RWPE2 (cell line): ENCODE measurements at regions not wholly inside any gene's neighbourhood (a gene's known extent, or its start where the extent isn't known, plus 50 kb on each side); places are given as distances from the start of the nearest gene placed in this dataset.
"Not testable (repeated sequence)": the region's sequence is repeated elsewhere in the genome, so short reads cannot be mapped to it uniquely, and the experiment has no call there.

Experiments used
- ATAC-seq: fragments of 200-7000 bp; cut with Tn5 transposase; 3 replicates; pipeline ENCODE4 v1.9.1; 2021; ENCODE audit warnings: low read depth
- DNase-seq: peaks from one replicate; pipeline ENCODE4 v3.0.0-alpha.2; 2020; ENCODE audit warnings: low spot score
- H3K27ac ChIP-seq: fragments of 450-650 bp; 2 replicates; pipeline ENCODE4 v1.5.1; 2017; ENCODE audit warnings: mild to moderate bottlenecking; ENCODE audit not compliant: poor library complexity, severe bottlenecking
- H3K27me3 ChIP-seq: fragments of 250-450 bp; sonication (Bioruptor Pico); 2 replicates; pipeline ENCODE4 v1.5.1; 2021; ENCODE audit warnings: mild to moderate bottlenecking, moderate library complexity; ENCODE audit not compliant: insufficient read depth, poor library complexity, severe bottlenecking
- H3K36me3 ChIP-seq: fragments of 250-450 bp; sonication (Bioruptor Pico); 2 replicates; pipeline ENCODE4 v1.5.1; 2020; ENCODE audit warnings: low read depth, mild to moderate bottlenecking, moderate library complexity
- H3K4me1 ChIP-seq: fragments of 250-450 bp; sonication (Bioruptor Pico); 2 replicates; pipeline ENCODE4 v1.5.1; 2021; ENCODE audit warnings: mild to moderate bottlenecking, moderate library complexity; ENCODE audit not compliant: insufficient read depth, poor library complexity, severe bottlenecking
- H3K4me3 ChIP-seq: fragments of 250-450 bp; sonication (Bioruptor Pico); 2 replicates; pipeline ENCODE4 v1.5.1; 2021; ENCODE audit warnings: mild to moderate bottlenecking, moderate library complexity; ENCODE audit not compliant: severe bottlenecking
- H3K9me3 ChIP-seq: fragments of 250-450 bp; sonication (Bioruptor Pico); 2 replicates; pipeline ENCODE4 v1.5.1; 2021; ENCODE audit warnings: mild to moderate bottlenecking, moderate library complexity; ENCODE audit not compliant: severe bottlenecking

DNA sequence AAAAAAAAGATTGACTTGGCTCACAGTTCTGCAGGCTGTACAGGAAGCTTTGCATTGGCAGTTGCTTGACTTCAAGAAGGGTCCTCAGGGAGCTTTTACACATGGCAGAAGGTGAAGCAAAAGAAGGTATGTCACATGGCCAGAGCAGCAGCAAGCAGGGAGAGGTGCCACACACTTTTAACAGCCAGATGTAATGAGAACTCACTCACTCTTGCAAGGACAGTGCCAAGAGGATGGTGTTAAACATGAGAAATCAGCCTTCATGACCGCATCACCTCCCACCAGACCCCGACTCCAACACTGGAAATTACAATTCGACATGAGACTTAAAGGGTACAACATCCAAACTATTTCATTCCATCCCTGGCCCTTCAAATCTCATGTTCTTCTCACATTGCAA lies 367.2 kb upstream of the TPTE start:
- not testable (repeated sequence) for ATAC-seq, H3K4me3 ChIP-seq, H3K4me1 ChIP-seq

More for the DNA sequence above, 367.2 kb upstream of the TPTE start:
- H3K27me3 ChIP-seq, H3K36me3 ChIP-seq, H3K9me3 ChIP-seq, H3K27ac ChIP-seq, DNase-seq: not testable (repeated sequence)
